Ishikawa (cell line): ENCODE measurements at regions not wholly inside any gene's neighbourhood (a gene's known extent, or its start where the extent isn't known, plus 50 kb on each side); places are given as distances from the start of the nearest gene placed in this dataset.

ENCODE experiments used
- CEBPB ChIP-seq: IDR thresholded peaks from 2 replicates; pipeline ENCODE4 v1.6.1; 2012
- CREB1 ChIP-seq: IDR thresholded peaks from 2 replicates; pipeline ENCODE4 v1.6.1; 2012; ENCODE audit warnings: low read depth
- EGR1 ChIP-seq: IDR thresholded peaks from 2 replicates; pipeline ENCODE4 v1.6.1; 2012
- EP300 ChIP-seq: IDR thresholded peaks from 2 replicates; pipeline ENCODE4 v1.6.1; 2012; ENCODE audit warnings: borderline replicate concordance
- FOXM1 ChIP-seq: IDR thresholded peaks from 2 replicates; pipeline ENCODE4 v1.6.1; 2012; ENCODE audit warnings: low read depth, borderline replicate concordance
- NFIC ChIP-seq: IDR thresholded peaks from 2 replicates; pipeline ENCODE4 v1.6.1; 2012
- RAD21 ChIP-seq: IDR thresholded peaks from 2 replicates; pipeline ENCODE4 v1.6.1; 2012; ENCODE audit warnings: low read depth
- TAF1 ChIP-seq: IDR thresholded peaks from 2 replicates; pipeline ENCODE4 v1.6.1; 2012; ENCODE audit warnings: low read depth, mild to moderate bottlenecking
- TCF12 ChIP-seq: IDR thresholded peaks from 2 replicates; pipeline ENCODE4 v1.6.1; 2012; ENCODE audit warnings: low read depth
- TEAD4 ChIP-seq: IDR thresholded peaks from 2 replicates; pipeline ENCODE4 v1.6.1; 2012
- YY1 ChIP-seq: IDR thresholded peaks from 2 replicates; pipeline ENCODE4 v1.6.1; 2012; ENCODE audit warnings: low read depth
- ZBTB7A ChIP-seq: IDR thresholded peaks from 2 replicates; pipeline ENCODE4 v1.6.1; 2012; ENCODE audit warnings: low read depth
- TF ChIP-seq, protein P1 (sequence below): IDR thresholded peaks from 2 replicates; pipeline ENCODE4 v1.6.1; 2012
- TF ChIP-seq, protein P2 (sequence below): IDR thresholded peaks from 2 replicates; pipeline ENCODE4 v1.6.1; 2012; ENCODE audit warnings: low read depth, mild to moderate bottlenecking
- TF ChIP-seq, protein P3 (sequence below): IDR thresholded peaks from 2 replicates; pipeline ENCODE4 v1.6.1; 2012

DNA sequence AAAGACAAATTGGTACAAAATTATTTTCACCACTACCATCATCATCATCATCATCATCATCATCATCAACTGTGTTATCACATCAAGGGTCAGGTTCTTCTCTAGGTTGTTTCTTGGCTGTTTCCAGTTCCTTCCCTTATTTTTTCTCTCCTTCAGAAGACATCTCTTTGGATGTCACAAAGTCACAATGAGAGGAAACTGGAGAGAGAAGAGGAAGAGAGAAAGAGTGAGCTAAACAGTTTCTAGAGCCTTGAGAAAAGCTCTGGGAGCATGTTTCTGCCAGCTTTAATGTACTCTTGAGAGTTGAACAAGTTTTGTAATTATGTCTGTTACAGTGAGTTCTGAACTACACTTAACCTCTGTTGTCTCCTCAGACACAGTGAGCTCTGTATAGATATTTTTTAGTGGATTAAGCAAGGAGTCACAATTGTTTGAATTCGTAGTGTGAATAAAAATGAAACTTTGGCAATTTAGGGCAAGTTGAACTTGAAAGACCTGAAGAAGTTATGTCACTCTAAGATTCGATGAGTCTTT lies 123.0 kb upstream of the AKIRIN2 start:
- TF ChIP-seq CEBPB, result no peak
- TF ChIP-seq, protein P1, sequence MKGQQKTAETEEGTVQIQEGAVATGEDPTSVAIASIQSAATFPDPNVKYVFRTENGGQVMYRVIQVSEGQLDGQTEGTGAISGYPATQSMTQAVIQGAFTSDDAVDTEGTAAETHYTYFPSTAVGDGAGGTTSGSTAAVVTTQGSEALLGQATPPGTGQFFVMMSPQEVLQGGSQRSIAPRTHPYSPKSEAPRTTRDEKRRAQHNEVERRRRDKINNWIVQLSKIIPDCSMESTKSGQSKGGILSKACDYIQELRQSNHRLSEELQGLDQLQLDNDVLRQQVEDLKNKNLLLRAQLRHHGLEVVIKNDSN, result no peak
- TF ChIP-seq TAF1, result no peak
- no peak for TF ChIP-seq ZBTB7A
- TF ChIP-seq, protein P2, sequence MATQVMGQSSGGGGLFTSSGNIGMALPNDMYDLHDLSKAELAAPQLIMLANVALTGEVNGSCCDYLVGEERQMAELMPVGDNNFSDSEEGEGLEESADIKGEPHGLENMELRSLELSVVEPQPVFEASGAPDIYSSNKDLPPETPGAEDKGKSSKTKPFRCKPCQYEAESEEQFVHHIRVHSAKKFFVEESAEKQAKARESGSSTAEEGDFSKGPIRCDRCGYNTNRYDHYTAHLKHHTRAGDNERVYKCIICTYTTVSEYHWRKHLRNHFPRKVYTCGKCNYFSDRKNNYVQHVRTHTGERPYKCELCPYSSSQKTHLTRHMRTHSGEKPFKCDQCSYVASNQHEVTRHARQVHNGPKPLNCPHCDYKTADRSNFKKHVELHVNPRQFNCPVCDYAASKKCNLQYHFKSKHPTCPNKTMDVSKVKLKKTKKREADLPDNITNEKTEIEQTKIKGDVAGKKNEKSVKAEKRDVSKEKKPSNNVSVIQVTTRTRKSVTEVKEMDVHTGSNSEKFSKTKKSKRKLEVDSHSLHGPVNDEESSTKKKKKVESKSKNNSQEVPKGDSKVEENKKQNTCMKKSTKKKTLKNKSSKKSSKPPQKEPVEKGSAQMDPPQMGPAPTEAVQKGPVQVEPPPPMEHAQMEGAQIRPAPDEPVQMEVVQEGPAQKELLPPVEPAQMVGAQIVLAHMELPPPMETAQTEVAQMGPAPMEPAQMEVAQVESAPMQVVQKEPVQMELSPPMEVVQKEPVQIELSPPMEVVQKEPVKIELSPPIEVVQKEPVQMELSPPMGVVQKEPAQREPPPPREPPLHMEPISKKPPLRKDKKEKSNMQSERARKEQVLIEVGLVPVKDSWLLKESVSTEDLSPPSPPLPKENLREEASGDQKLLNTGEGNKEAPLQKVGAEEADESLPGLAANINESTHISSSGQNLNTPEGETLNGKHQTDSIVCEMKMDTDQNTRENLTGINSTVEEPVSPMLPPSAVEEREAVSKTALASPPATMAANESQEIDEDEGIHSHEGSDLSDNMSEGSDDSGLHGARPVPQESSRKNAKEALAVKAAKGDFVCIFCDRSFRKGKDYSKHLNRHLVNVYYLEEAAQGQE, result no peak
- no peak for TF ChIP-seq EGR1
- TF ChIP-seq TEAD4, result no peak
- no peak for TF ChIP-seq RAD21
- no peak for TF ChIP-seq EP300
- TF ChIP-seq NFIC, result no peak
- TF ChIP-seq CREB1, result no peak
- TF ChIP-seq FOXM1, result no peak
- TF ChIP-seq TCF12, result no peak
- TF ChIP-seq YY1, result no peak
- TF ChIP-seq, protein P3, sequence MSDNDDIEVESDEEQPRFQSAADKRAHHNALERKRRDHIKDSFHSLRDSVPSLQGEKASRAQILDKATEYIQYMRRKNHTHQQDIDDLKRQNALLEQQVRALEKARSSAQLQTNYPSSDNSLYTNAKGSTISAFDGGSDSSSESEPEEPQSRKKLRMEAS, result no peak

DNA sequence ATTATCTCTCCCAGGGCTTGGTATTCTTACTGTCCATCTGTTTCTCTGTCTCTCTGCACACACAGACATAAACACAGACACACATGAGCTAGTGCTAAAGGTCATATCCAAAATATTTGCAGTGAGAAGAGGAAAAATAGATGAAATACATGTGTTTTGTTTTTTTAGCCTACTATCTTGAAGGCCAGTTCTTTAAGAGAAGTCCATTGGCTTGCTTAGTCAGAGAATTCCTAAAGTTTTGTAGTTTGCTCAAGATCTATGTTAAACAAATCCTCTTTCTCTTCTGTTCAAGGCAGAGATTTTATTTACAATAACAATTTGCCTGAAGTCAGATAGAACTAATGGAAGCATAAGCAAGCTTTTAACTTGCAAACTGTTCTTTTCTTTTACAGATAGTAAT lies 120.0 kb upstream of the AKIRIN2 start:
- TF ChIP-seq NFIC (no peak), RAD21 (no peak), TAF1 (no peak), YY1 (no peak), FOXM1 (no peak), CREB1 (no peak)

DNA sequence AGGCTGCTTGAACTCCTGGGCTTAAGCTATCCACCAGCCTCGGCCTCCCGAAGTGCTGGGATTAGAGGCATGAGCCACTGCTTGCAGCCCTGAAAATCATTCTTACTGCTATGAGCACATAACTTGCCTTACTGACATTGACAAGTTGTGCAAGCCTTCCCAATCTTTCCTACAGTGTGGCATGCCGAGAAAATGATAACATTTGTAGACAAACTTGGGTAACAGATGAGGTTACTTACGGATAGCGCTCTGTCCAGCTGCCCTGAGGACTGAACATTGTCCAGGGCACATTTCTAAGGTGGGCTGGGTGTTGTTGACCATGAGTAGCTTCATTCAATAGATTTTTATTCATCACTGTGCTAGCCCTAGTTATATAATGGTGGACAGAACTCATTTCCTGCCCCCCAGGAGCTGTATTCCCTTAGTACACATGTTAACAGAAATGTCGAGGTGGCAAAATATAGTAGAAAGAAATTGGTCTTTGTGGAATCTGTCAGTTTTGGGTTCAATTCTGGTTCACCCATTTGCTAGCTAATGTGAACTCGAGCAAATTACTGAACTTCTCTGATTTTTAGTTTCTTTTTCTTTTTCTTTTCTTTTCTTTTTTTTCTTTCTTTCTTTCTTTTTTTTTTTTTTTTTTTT lies 118.4 kb upstream of the AKIRIN2 start:
- TF ChIP-seq NFIC (no peak), EGR1 (no peak), ZBTB7A (no peak), YY1 (no peak), FOXM1 (no peak), TEAD4 (no peak), EP300 (no peak), TCF12 (no peak), RAD21 (no peak)
- TF ChIP-seq, protein P1, result no peak
- TF ChIP-seq, protein P2, result no peak
- TF ChIP-seq, protein P3, result no peak

DNA sequence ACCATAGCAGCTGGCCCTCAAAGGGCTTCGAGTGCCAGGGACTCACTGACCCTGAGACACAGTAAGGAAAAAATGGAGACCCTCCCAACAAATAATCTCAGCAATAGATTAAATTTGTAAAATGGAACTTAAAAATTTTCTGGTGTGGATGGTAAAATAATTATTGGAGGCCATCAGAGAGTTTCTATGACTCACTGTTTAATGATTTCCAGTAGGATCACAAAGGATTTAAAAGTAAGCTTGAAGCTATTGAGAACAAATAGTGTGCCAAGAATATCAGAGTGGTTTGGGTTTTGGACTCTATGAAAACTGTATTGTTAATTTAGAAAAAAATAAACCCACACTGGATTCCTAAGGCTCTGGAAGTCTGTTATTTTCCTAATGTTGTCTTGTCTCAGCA lies 115.2 kb upstream of the AKIRIN2 start:
- TF ChIP-seq TAF1 (no peak), EGR1 (no peak), CEBPB (no peak), ZBTB7A (no peak), FOXM1 (no peak), TEAD4 (no peak), RAD21 (no peak), TCF12 (no peak)
- TF ChIP-seq, protein P2, result no peak
- TF ChIP-seq, protein P3, result no peak
